Caco-2 (cell line): ENCODE measurements at regions not wholly inside any gene's neighbourhood (a gene's known extent, or its start where the extent isn't known, plus 50 kb on each side); places are given as distances from the start of the nearest gene placed in this dataset.
A peak's percentile ranks its signal among the peaks of the same experiment; 100 is the strongest.

Source experiments
- BruUV-seq: library from RNA; stranded (reverse); fragments of 400-500 nt; replicated peaks from 2 replicates; lab custom pipeline; 2021; lab: Mats Ljungman, UMichigan
- CTCF ChIA-PET: fragments of 300-600 bp; sonication (Branson Sonifier 250); formaldehyde crosslinking; loops from one replicate; lab custom pipeline; 2022; ENCODE audit warnings: antibody characterized with exemption; lab: Charles Lee
- POLR2A ChIA-PET: fragments of 300-600 bp; sonication (Branson Sonifier 250); formaldehyde crosslinking; loops from one replicate; lab custom pipeline; 2022; ENCODE audit warnings: antibody characterized with exemption; lab: Charles Lee
- DNase-seq, 2 experiments: peaks; one replicate each; pipeline versions ENCODE4 v3.0.0 to v3.0.0-alpha.2; 2020 to 2022
- H3K27me3 ChIP-seq: replicated peaks from 2 replicates; pipeline ENCODE4 v1.6.0; 2011; ENCODE audit warnings: low read length; ENCODE audit not compliant: control insufficient read depth, insufficient read depth
- H3K36me3 ChIP-seq: 2 replicates; pipeline ENCODE4 v1.5.1; 2011; ENCODE audit warnings: low read length; ENCODE audit not compliant: control insufficient read depth, insufficient read depth
- H3K4me1 ChIP-seq: fragments of 250-450 bp; sonication (Bioruptor Pico); 2 replicates; pipeline ENCODE4 v1.5.1; 2020; ENCODE audit warnings: mild to moderate bottlenecking
- H3K4me3 ChIP-seq: 2 replicates; pipeline ENCODE4 v1.5.1; 2011; ENCODE audit warnings: low read depth, mild to moderate bottlenecking, control low read depth, low read length
- H3K9me3 ChIP-seq: fragments of 250-450 bp; sonication (Bioruptor Pico); 2 replicates; pipeline ENCODE4 v1.5.1; 2020; ENCODE audit warnings: mild to moderate bottlenecking, moderate library complexity
- H3K27ac Mint-ChIP-seq: one replicate; pipeline ENCODE4 v1.8.0; 2022; ENCODE audit warnings: mixed read lengths; ENCODE audit not compliant: unreplicated experiment
- H3K27me3 Mint-ChIP-seq: one replicate; pipeline ENCODE4 v1.8.0; 2022; ENCODE audit warnings: mixed read lengths; ENCODE audit not compliant: insufficient read depth, unreplicated experiment
- H3K36me3 Mint-ChIP-seq: one replicate; pipeline ENCODE4 v1.8.0; 2022; ENCODE audit warnings: mild to moderate bottlenecking, mixed read lengths; ENCODE audit not compliant: insufficient read depth, unreplicated experiment
- H3K4me1 Mint-ChIP-seq: one replicate; pipeline ENCODE4 v1.8.0; 2022; ENCODE audit warnings: low read depth, mixed read lengths; ENCODE audit not compliant: unreplicated experiment
- H3K4me3 Mint-ChIP-seq: one replicate; pipeline ENCODE4 v1.8.0; 2022; ENCODE audit warnings: mild to moderate bottlenecking, moderate library complexity, mixed read lengths; ENCODE audit not compliant: unreplicated experiment
- H3K9me3 Mint-ChIP-seq: one replicate; pipeline ENCODE4 v1.8.0; 2022; ENCODE audit warnings: mixed read lengths; ENCODE audit not compliant: unreplicated experiment
- CTCF ChIP-seq, 2 experiments: fragments of 200-600 bp in 1 of 2; IDR thresholded peaks; 1 replicate in 1 of 2; 2 replicates in 1 of 2; pipeline versions ENCODE4 v1.5.1 to v1.8.0; 2011 to 2022; ENCODE audit warnings: antibody characterized with exemption in 1 of 2, control low read depth in 1 of 2, inconsistent platforms in 1 of 2, low read depth in 1 of 2, low read length in 1 of 2, mild to moderate bottlenecking in 1 of 2, moderate library complexity in 1 of 2; ENCODE audit not compliant: insufficient read depth in 1 of 2, severe bottlenecking in 1 of 2, unreplicated experiment in 1 of 2
- intact Hi-C: fragments of 100-400 bp; cut with micrococcal nuclease; formaldehyde crosslinking; loops from one replicate; pipeline ENCODE4 v1.10.0; 2022; ENCODE audit not compliant: unreplicated experiment

- Mint-ChIP-seq H3K4me1 (peaks cover 14% of the 10 kb centered on the region), H3K27ac (peak overlapping the region; percentile 40)
- POLR2A ChIA-PET, result interaction anchor here (0.6 kb wide), 1 partner anchor 262 kb away, joined by 3 read pairs; no protein-coding TSS in a partner anchor
Observed at GRCh38 chr5:174511714-174512253, 212.6 kb upstream of the MSX2 start.

GRCh38 chr5:174514325-174514724 is 210.1 kb upstream of the MSX2 start:
- no peak for TF ChIP-seq CTCF (IDR thresholded peaks at IDR 0.05; ENCODE audit: insufficient read depth in 1 of 2, low read depth in 1 of 2, low read length in 1 of 2, severe bottlenecking in 1 of 2, unreplicated experiment in 1 of 2)
- no TSS peak for BruUV-seq
- Mint-ChIP-seq H3K27me3 (no peaks in the 10 kb centered on the region), H3K27ac (no peak overlapping the region), H3K36me3 (no peaks in the 10 kb centered on the region), H3K9me3 (no peaks in the 10 kb centered on the region), H3K4me3 (no peak overlapping the region), H3K4me1 (peaks cover 14% of the 10 kb centered on the region)
- H3K4me1 ChIP-seq, result peaks cover 18% of the 10 kb centered on the region
- H3K9me3 ChIP-seq, result no peaks in the 10 kb centered on the region
- intact Hi-C loops, result no loop called here
- no peak overlapping the region for H3K4me3 ChIP-seq
- POLR2A ChIA-PET, result no interaction called here
- CTCF ChIA-PET, result no interaction called here
- no peaks in the 10 kb centered on the region for H3K27me3 ChIP-seq
- H3K36me3 ChIP-seq, result no peaks in the 10 kb centered on the region
- DNase-seq, result no peak

More at GRCh38 chr5:174511714-174512253, 212.6 kb upstream of the MSX2 start:
- H3K36me3 Mint-ChIP-seq, result no peaks in the 10 kb centered on the region
- intact Hi-C loops, result no loop called here
- no peak overlapping the region for H3K4me3 ChIP-seq
- no TSS peak for BruUV-seq
- H3K9me3 Mint-ChIP-seq, result no peaks in the 10 kb centered on the region
- CTCF ChIA-PET, result no interaction called here
- H3K9me3 ChIP-seq, result no peaks in the 10 kb centered on the region
- DNase-seq, result peak; percentile 55 to 62
- TF ChIP-seq CTCF (IDR thresholded peaks at IDR 0.05; ENCODE audit: insufficient read depth in 1 of 2, low read depth in 1 of 2, low read length in 1 of 2, severe bottlenecking in 1 of 2, unreplicated experiment in 1 of 2), result no peak
- peaks cover 10% of the 10 kb centered on the region; the same call in 1 of the 2 replicates for H3K4me1 ChIP-seq
- H3K27me3 Mint-ChIP-seq, result no peaks in the 10 kb centered on the region
- H3K4me3 Mint-ChIP-seq, result peak overlapping the region; percentile 2
- no peaks in the 10 kb centered on the region for H3K27me3 ChIP-seq
- H3K36me3 ChIP-seq, result no peaks in the 10 kb centered on the region

GRCh38 chr5:174514983-174515394 is 209.4 kb upstream of the MSX2 start:
- no TSS peak for BruUV-seq
- no peak for TF ChIP-seq CTCF (IDR thresholded peaks at IDR 0.05; ENCODE audit: insufficient read depth in 1 of 2, low read depth in 1 of 2, low read length in 1 of 2, severe bottlenecking in 1 of 2, unreplicated experiment in 1 of 2)
- POLR2A ChIA-PET, result interaction anchor here (0.6 kb wide), 1 partner anchor 51 kb away, joined by 3 read pairs; no protein-coding TSS in a partner anchor
- Mint-ChIP-seq H3K4me3 (no peak overlapping the region), H3K4me1 (peaks cover 14% of the 10 kb centered on the region), H3K36me3 (no peaks in the 10 kb centered on the region), H3K9me3 (no peaks in the 10 kb centered on the region), H3K27ac (no peak overlapping the region), H3K27me3 (no peaks in the 10 kb centered on the region)
- Histone ChIP-seq H3K36me3 (no peaks in the 10 kb centered on the region), H3K4me3 (no peak overlapping the region), H3K27me3 (no peaks in the 10 kb centered on the region), H3K4me1 (peaks cover 24% of the 10 kb centered on the region), H3K9me3 (no peaks in the 10 kb centered on the region)
- intact Hi-C loops, result no loop called here
- DNase-seq, result no peak
- CTCF ChIA-PET, result no interaction called here
